ENCODE measurements at regions not wholly inside any gene's neighbourhood (a gene's known extent, or its start where the extent isn't known, plus 50 kb on each side); places are given as distances from the start of the nearest gene placed in this dataset.
A peak's percentile ranks its signal among the peaks of the same experiment; 100 is the strongest.

- H3K4me3 ChIP-seq (ENCODE audit: low read depth, poor library complexity, severe bottlenecking) = no peak overlapping the region
- DNase-seq (ENCODE audit: low spot score in 2 of 2) = peak in 1 of 2 donors; percentile 74
- intact Hi-C loops (cut with DNase I; ENCODE audit: low total_unique reads) = no loop called here
- no peak for TF ChIP-seq CTCF (IDR thresholded peaks at IDR 0.05)
- TF ChIP-seq POLR2A (IDR thresholded peaks at IDR 0.05) = no peak
- 76 to 85% methylated on average over 6 of the region's 6 CpGs for WGBS, 2 donors
Observed at GRCh38 chr17:5730373-5730772, 146.1 kb upstream of the NLRP1 start.

- intact Hi-C loops (cut with DNase I; ENCODE audit: low total_unique reads) = no loop called here
- no peak overlapping the region for H3K4me3 ChIP-seq (ENCODE audit: low read depth, poor library complexity, severe bottlenecking)
- 24 to 28% methylated on average over 1 of the region's 1 CpG for WGBS, 2 donors
- no peak for TF ChIP-seq CTCF (IDR thresholded peaks at IDR 0.05)
- no peak for TF ChIP-seq POLR2A (IDR thresholded peaks at IDR 0.05)
- no peak for DNase-seq (ENCODE audit: low spot score in 2 of 2)
Observed at GRCh38 chr17:5740937-5741336, 156.6 kb upstream of the NLRP1 start.

GRCh38 chr17:5741810-5742209 lies 157.5 kb upstream of the NLRP1 start:
- DNase-seq (ENCODE audit: low spot score in 2 of 2) = peak in 1 of 2 donors; percentile 68
- H3K4me3 ChIP-seq (ENCODE audit: low read depth, poor library complexity, severe bottlenecking) = no peak overlapping the region
- WGBS, 2 donors = 85 to 91% methylated on average over 8 of the region's 8 CpGs
- intact Hi-C loops (cut with DNase I; ENCODE audit: low total_unique reads) = no loop called here
- TF ChIP-seq POLR2A (IDR thresholded peaks at IDR 0.05) (no peak), CTCF (IDR thresholded peaks at IDR 0.05) (no peak)

- H3K4me3 ChIP-seq (ENCODE audit: low read depth, poor library complexity, severe bottlenecking) = no peak overlapping the region
- intact Hi-C loops (cut with DNase I; ENCODE audit: low total_unique reads) = no loop called here
- no peak for TF ChIP-seq POLR2A (IDR thresholded peaks at IDR 0.05)
- no peak for TF ChIP-seq CTCF (IDR thresholded peaks at IDR 0.05)
- 66 to 69% methylated on average over 4 of the region's 4 CpGs for WGBS, 2 donors
- DNase-seq (ENCODE audit: low spot score in 2 of 2) = peak in 1 of 2 donors; percentile 60
Observed at GRCh38 chr17:5745111-5745813, 161.0 kb upstream of the NLRP1 start.

- 87 to 92% methylated on average over 3 of the region's 3 CpGs for whole genome bisulfite sequencing, 2 donors
Observed at GRCh38 chr17:5747276-5747675, 163.0 kb upstream of the NLRP1 start.

More at GRCh38 chr17:5747276-5747675, 163.0 kb upstream of the NLRP1 start:
- TF ChIP-seq POLR2A (IDR thresholded peaks at IDR 0.05) (no peak), CTCF (IDR thresholded peaks at IDR 0.05) (no peak)
- intact Hi-C loops (cut with DNase I; ENCODE audit: low total_unique reads) = no loop called here
- no peak for DNase-seq (ENCODE audit: low spot score in 2 of 2)
- no peak overlapping the region for H3K4me3 ChIP-seq (ENCODE audit: low read depth, poor library complexity, severe bottlenecking)
